SIG-M5 treated with dmso at 0.1 percent for 504 hours (cell line): ENCODE measurements at regions not wholly inside any gene's neighbourhood (a gene's known extent, or its start where the extent isn't known, plus 50 kb on each side); places are given as distances from the start of the nearest gene placed in this dataset.

Experiments used
- DNase-seq: peaks from one replicate; lab custom pipeline; 2025; ENCODE audit not compliant: unreplicated experiment; lab: John Stamatoyannopoulos, UW

DNA sequence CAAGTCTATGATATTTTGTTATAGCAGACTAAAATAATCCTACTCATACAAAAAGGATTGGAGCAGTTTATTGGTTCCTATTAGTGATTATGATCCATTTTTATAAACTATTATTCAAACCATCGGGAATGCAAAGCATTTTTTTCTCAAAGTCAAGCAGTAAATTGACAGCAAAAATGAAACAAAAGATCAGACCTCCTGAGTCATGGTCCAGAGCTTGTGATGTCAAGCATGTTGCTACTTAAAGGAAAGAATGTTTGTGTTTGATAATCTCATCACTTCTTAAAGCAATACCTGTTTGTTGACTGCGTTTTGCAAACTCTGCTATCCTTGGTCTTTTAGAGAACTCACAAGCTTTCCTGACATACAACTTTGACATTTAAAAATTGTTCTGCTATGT, 204.4 kb downstream of the SAMD5 start:
- no peak for DNase-seq

DNA sequence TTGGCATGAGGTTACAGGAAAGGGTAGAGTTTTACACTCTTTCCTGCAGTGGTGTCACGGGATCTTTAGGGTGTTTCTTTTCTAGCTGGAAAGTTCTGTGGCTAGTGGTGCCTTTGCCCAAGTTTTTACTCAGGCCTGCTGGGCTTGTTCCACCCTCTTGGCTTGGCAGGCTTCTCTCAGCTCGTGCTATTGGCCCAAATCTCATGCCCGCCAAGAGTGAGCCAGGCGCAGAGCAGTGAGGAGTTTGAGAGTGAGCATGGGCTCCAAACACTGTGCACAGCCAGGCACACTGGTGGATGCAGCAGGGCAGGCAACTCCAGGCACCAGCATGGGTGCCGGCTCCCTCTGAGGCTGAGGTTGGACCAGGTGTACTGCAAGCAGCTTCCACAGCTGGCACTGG, 206.5 kb downstream of the SAMD5 start:
- DNase-seq, result no peak

DNA sequence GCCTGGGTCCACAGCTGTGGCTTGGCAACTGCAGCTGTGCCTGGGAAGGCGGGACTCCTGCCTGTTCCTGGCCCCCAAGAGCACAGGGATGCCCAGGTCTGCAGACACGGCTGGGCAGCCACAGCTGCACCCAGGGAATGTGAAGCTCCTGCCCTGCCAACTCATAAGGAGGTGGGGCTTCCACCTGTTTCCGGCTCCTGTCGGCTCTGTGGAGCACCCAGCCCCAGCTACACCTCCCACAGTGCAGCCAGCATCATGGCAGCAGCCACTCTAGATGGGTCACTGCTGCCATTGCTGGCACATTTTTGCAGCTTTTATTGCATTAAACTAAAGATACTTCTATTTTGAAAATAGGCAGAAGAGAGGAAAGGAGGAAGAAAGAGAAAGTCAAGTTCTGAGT, 207.9 kb downstream of the SAMD5 start:
- DNase-seq, result no peak

DNA sequence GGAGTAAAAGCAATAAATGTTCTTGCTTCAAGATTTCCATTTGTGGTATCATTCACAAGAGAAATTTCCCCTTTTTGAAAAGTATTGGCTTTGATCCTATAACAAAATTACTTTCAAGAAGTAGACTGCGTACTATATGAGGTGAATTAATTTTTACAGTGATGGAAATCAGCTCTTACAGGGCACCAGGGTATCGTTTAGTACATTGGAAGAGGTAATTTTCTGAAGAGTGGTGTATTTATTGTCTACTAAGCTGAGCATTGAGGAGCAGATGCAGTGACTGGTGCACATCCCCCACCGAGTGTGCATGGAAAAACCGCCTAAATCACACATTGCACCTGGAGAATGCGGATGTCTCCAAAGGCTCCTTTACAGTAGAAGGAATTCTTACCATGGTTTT, 209.5 kb downstream of the SAMD5 start:
- DNase-seq, result no peak

DNA sequence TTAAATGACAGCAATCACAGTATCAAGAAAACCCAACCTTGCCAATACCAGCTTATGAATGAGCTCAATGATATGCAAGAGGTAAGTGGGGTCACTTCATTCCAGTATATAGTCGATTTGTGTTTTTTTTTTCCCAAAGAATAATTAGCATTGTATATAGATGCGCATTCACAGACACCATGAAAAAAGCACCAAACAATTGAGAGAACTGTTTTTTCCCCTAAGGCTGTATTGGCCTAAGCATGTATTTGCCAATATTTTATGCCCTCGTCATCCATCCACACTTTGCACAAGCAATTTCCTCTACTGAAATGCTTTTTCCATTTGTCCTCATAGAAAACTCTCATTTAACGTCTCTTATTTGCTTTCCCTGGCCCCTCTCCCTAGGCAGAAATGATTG, 213.7 kb downstream of the SAMD5 start:
- no peak for DNase-seq

DNA sequence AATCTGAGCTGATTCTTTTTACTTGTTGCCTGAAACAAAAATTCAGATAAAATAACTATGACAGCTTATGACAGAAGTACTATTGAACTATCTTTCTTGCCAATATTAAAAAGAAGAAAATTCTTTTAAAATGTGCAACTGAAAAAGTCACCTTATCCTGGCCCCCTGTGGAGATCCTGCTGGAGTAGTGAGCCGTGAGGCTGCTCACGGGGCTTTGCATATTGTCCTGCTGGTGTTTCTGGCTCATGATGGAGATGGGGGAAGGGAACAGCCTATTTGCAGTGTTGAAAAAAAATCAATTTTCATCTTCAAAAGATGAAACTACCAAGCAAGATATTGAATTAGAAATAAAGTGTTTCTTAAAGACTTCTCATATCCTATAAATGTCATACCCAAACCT, 216.0 kb downstream of the SAMD5 start:
- no peak for DNase-seq

DNA sequence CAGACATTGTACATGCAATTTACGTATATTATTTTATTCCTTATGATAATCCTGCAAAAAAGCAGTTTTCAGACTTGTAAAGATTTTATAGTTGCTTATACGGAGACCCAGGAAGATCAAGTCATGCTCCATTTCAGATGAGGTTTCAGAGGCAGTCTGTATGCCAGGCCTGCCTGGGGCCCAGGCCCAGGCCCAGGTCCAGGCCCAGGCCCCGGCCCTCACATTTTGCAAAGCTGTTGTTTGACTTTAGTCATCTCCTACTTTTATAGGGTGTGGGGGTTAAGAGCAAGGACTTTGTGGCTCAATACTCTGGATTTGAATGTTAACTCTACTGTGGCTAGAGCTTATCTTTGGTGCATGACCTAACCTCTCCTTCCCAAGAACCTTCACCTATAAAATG, 217.9 kb downstream of the SAMD5 start:
- DNase-seq, result no peak

DNA sequence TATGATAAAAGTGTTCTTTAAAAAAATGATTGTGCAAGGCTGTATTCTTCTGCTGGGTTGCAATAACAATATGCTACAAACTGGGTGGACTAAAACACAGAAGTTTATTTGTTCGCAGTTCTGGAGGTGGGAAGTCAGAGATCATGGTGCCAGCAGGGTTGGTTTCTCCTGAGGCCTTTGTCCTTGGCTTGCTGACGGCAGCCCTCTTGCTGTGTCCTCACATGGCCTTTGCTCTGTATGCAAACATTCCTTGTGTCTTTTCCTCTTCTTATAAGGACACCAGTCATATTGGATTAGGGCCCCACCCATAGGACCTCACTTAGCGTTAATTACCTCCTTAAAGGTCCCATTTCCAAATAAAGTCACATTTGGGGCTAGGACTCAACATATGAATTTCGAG, 220.4 kb downstream of the SAMD5 start:
- no peak for DNase-seq

DNA sequence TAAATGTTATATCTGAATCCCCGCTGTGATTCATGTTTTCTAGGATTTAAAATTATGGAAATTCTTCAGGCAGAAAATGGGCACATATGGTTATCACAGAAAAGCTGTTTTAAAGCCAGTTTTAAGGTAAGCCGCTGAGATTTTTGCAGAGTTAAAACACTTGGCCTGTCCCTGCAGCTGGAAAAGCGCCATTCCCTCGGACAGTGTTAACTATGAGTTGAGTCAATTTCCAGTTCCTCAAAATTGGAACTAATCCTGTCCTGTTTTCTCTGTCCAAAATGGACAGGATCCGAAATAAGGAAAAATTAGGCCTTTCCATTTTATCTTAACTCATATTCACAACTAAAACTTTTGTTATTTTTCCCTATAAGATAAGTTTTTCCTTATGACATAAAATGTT, 225.2 kb downstream of the SAMD5 start:
- no peak for DNase-seq

DNA sequence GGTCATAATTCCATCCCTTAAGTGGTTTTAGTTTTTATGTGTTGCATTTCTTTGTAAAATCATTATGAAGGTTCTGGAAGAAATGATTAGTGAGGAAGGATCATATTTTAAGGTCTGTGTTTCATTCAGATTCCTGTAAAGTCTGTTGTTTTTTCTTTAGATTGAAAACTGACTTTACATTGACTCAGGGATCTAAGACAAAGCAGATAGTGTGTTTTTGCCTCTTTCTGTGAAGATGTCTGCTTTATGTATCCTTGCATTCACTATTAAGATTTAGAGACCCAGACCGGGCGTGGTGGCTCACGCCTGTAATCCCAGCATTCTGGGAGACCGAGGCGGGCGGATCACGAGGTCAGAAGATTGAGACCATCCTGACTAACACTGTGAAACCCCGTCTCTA, 225.7 kb downstream of the SAMD5 start:
- DNase-seq, result no peak

DNA sequence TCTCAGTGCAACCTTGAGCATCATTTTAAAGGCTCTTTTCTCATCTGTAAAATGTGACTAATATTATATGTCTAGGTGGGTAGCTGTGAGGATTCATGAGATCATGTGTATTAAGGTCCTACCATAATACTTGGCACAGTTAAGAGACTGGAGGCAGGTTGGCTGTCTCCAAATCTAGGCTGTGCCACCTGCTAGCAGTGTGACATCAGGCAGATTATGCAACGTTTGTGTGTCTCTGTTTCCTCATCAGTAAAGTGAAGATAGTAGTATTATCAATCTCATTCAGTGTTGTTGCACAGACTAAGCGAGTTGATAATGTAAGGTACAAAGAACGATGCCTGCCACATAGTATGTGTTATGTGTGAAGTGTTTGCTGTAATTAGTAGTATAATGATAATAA, 227.4 kb downstream of the SAMD5 start:
- DNase-seq, result no peak

DNA sequence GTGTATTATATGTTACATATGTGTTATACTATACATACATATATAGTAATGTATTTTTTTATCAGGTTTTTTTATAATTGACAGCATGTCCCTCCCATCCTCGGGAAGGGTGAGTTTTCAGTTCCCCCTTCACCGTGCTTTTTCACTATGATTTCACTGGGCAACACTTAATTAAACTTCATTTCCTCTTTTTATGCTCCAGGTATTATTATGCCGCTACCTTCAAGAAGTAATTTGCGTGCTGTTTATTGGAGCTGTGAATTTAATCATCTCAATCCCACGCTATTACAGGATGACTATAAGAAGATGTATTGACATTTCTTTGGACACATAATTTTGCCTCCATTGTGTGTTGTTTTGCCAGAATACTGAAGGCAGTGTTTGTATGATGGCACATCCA, 228.6 kb downstream of the SAMD5 start:
- DNase-seq, result no peak

DNA sequence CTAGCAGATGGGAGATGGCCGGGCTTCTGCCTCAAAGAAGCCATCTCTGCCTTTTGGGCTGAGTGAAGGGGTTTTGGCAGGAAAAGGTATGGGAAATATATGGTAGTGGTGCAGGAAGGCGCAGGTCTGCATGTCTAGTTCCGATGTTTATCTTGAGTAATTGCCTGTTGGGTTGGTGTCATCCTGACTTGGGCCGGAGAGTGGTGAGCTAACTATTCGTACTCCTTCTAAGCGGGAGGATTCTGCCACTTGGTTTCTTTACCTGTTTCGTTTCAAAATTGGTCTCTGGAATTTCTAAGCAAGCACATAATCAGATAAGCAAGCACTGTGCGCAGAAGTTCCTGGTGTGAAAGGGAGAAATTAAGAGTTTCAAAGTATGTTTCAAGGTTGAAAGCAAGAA, 229.6 kb downstream of the SAMD5 start:
- no peak for DNase-seq

DNA sequence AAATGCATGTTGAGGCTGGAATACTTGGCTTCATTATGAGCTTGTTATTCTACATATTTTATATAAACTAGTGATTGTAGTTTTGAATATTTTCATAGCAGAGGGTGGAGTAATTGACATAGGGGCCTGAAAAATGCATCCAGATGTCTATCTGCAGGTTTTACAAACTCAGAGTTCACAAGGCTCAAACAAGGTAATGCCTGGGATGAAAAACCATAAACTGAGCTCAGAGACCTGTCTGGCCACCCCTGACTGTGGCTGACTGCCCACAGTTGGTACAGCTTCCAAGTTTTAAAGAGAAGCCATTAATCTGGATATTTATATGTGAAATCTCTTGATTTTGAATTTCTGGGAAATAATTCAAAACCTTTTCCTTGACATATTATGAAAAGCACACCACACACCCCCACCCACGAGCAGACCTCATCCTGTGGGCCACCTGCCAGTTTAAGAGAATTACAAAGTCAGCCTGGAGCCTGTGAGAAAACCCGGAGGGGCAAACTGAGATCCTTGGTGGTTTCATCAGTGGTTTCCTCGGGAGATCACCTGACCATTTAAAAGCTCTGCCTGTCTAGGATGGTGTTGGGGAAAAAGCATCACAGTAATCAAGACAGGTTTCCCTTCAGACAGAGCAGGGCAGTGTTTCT, 230.1 kb downstream of the SAMD5 start:
- DNase-seq, result no peak

DNA sequence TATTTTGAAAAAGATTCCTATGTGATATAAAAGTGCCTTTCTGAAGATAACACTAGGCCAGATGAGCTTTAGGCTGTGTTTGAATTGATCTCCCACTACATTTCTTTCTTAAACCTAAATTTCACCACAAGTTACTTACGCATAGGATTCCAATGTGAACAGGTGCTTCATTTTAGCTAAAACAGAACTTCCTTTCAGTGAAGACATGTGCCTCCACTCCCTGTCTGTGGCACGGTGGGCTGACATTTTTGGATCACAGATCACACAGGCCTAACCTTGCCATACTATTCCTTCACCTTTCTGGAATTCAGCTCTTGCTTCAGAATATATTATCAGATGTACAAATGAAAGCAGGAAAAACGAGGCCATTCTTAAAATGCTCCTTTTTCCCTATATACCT, 231.8 kb downstream of the SAMD5 start:
- no peak for DNase-seq

DNA sequence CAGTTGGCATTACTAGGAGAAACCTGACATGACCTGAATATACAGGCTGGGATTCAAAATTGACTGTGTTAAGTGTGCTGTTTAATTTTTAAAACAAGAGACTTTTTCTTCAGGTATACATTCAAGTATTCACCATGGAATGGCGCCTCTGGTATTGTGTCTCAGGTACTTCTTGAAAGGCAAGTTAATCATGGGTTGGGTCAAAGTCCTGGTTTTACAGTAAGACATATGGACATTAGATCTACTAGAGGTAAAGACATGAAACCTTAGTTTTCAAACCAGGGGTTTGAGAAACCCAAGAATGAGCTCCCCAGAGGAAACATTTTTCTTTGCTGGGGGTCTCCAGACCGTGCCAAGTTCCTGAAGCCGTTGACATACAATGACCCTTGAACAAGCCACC, 232.4 kb downstream of the SAMD5 start:
- DNase-seq, result no peak

DNA sequence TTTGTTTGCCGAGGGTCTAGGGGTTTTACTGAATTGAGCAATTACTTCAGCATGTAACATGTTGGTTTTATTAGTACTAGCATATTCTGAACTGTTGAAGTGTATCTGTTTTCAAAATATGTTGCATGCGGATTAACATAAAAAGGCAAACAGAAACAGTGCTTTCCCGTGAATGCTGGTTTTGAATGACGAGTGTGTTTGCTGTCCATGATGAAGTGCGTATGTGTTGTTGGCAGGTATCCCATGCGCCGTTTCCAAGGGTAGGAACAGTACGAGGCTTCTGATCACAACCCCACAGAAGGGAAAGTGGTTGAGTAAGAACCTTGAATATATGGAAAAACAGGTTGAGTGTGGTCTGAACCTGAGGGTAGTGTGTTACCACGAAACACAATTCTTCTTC, 232.9 kb downstream of the SAMD5 start:
- no peak for DNase-seq

DNA sequence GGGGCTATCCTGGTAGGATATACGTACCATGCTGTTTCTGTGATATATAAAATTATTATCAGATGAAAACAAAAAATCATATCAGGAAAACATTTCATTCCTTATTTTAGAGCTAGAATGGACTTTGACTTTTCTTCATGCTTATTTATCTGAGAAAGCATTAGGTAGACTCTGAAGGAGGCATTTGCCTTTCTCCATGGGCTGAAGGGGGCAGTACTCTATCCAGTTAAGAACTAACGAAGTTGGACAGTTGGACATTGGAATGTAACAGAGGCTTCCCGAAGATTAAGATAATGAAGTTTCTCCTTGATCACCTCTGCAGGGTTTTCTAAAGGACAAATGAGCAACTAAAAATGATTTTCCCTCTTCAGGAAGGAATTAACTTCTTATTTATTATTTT, 233.9 kb downstream of the SAMD5 start:
- DNase-seq, result no peak

DNA sequence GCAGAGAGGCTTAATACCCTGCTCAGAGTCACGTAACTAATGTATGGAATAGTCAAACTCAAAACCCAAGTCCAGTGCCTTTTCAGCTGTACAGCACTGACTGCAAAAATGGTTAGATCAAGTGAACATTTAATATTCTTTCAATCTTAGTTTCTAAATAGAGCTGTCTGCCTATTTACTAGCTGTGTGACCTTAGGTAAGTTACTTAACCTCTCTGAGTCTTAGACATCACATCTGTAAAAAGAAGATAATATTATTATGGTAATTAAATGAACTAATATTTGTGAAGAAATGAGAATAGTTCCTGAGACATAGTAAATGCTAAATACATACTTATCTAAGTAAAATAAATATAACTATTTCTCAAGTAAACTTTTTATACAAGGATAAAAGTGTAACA, 235.5 kb downstream of the SAMD5 start:
- no peak for DNase-seq

DNA sequence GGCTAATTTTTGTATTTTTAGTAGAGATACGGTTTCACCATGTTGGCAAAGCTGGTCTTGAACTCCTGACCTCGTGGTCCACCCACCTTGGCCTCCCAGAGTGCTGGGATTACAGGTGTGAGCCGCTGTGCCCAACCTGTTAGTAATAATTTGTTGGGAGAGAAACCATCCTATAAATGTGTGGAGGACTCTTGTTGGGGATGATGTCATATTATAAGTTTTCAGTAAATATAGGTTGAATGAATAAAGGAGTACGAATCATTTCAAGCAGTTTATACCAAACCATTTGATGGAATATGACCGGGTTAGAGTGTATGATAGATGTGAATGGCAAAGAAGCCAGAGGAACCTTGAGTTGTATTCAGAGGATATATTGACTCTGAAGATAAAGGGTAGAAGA, 240.8 kb downstream of the SAMD5 start:
- DNase-seq, result no peak

DNA sequence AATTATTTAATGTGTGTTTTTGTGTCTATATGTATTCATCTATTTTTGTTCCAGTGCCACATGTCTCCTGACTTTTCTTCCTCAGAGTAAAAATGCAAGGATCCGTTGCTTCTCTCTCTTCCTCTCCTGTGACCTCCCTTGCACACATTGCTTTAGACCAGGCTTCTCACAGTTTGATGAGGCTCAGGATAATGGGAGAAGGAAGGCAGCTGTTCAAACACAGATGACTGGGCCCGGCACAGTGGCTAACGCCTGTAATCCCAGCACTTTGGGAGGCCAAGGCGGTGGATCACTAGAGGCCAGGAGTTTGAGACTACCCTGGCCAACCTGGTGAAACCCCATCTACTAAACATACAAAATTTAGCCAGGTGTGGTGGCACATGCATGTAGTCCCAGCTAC, 241.9 kb downstream of the SAMD5 start:
- no peak for DNase-seq

DNA sequence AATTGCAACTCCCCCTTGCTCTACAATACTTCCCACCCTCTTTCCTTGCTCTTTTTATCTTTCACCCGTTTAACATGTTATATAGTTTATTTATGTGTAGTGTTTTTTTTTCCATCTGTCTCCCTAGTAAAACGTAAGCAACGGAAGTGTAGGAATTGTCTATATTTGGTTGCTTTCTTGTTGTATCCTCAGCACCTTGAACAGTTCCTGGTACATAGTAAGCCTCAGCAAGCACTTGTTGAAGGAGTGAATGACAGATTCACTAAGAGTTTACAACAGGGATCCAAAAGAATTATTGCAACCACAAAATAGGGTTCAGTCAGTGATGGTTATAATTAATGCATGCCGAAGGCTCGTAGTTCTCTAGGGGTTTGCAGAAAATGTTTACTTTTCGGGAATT, 242.7 kb downstream of the SAMD5 start:
- no peak for DNase-seq

DNA sequence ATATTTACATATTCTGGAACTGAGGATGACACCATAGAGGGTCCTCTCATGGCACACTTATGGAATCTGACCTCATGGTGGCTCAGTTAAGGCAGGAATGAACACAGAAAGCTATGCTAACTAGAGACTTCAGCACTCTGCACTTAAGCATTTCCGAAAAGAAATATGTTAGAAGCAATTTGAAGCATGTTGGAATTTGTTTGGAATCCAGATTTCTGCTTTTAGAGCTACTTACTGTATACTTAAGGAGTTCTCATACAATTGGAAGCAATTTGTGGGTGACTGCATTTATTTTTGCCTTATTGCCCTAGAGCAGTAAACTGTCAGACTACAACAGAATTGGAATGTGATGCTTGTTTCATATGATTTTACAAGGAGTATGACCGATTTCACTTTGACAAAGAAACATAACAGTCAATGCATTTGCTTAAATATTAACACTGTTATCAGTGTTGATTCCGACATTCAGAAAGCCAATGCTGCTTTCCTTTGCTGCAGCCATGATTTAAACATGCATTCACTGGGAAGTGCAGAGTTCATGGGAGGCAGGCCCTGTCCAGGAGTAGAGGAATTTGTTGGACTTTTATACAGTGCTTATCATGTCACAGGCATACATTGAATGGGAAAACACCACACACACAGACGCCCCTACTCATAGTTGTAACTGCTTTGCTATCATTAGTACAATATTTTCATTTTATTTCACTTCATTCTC, 244.4 kb downstream of the SAMD5 start:
- DNase-seq, result no peak
